ENCODE measurements at regions not wholly inside any gene's neighbourhood (a gene's known extent, or its start where the extent isn't known, plus 50 kb on each side); places are given as distances from the start of the nearest gene placed in this dataset.

- DNase-seq (no peak), ATAC-seq (ENCODE audit: poor library complexity) (no peak)
- no peaks in the 10 kb centered on the region for H3K36me3 ChIP-seq (ENCODE audit: insufficient read depth, low read length)
- H3K4me3 ChIP-seq (ENCODE audit: low read length): no peak overlapping the region
- CTCF ChIA-PET: no interaction called here
- no peaks in the 10 kb centered on the region for H3K4me1 ChIP-seq (ENCODE audit: insufficient read depth, low read length)
- H3K9me3 ChIP-seq (ENCODE audit: control insufficient read depth in 1 of 2, insufficient read depth in 1 of 2, low read length in 2 of 2): no peaks in the 10 kb centered on the region
- intact Hi-C loops (cut with DNase I, micrococcal nuclease): no loop called here
- TF ChIP-seq, protein P1, sequence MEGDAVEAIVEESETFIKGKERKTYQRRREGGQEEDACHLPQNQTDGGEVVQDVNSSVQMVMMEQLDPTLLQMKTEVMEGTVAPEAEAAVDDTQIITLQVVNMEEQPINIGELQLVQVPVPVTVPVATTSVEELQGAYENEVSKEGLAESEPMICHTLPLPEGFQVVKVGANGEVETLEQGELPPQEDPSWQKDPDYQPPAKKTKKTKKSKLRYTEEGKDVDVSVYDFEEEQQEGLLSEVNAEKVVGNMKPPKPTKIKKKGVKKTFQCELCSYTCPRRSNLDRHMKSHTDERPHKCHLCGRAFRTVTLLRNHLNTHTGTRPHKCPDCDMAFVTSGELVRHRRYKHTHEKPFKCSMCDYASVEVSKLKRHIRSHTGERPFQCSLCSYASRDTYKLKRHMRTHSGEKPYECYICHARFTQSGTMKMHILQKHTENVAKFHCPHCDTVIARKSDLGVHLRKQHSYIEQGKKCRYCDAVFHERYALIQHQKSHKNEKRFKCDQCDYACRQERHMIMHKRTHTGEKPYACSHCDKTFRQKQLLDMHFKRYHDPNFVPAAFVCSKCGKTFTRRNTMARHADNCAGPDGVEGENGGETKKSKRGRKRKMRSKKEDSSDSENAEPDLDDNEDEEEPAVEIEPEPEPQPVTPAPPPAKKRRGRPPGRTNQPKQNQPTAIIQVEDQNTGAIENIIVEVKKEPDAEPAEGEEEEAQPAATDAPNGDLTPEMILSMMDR (IDR thresholded peaks at IDR 0.05): no peak
- no peaks in the 10 kb centered on the region for H3K27me3 ChIP-seq (ENCODE audit: control insufficient read depth in 1 of 2, insufficient read depth in 2 of 2, low read length in 2 of 2)
- H3K27ac Mint-ChIP-seq: no peak overlapping the region
- no peak overlapping the region for H3K27ac ChIP-seq (ENCODE audit: low read depth in 1 of 2, low read length in 2 of 2)
- no peaks in the 10 kb centered on the region for H3K9me3 Mint-ChIP-seq
- POLR2A ChIA-PET: no interaction called here
- H3K36me3 Mint-ChIP-seq (ENCODE audit: low read depth): no peaks in the 10 kb centered on the region
- no peaks in the 10 kb centered on the region for H3K4me1 Mint-ChIP-seq (ENCODE audit: low read depth)
- H3K4me3 Mint-ChIP-seq: no peak overlapping the region
- no peaks in the 10 kb centered on the region for H3K27me3 Mint-ChIP-seq
Measured at GRCh38 chrX:15947648-15948317, 93.2 kb upstream of the AP1S2 start.

- ChIA-PET POLR2A (no interaction called here), CTCF (no interaction called here)
- H3K36me3 ChIP-seq (ENCODE audit: insufficient read depth, low read length): no peaks in the 10 kb centered on the region
- H3K27me3 ChIP-seq (ENCODE audit: control insufficient read depth in 1 of 2, insufficient read depth in 2 of 2, low read length in 2 of 2): no peaks in the 10 kb centered on the region
- DNase-seq: no peak
- TF ChIP-seq, protein P1 (IDR thresholded peaks at IDR 0.05): no peak
- H3K27ac Mint-ChIP-seq: no peak overlapping the region
- no peaks in the 10 kb centered on the region for H3K9me3 Mint-ChIP-seq
- H3K4me1 ChIP-seq (ENCODE audit: insufficient read depth, low read length): no peaks in the 10 kb centered on the region
- intact Hi-C loops (cut with DNase I, micrococcal nuclease): no loop called here
- no peaks in the 10 kb centered on the region for H3K4me1 Mint-ChIP-seq (ENCODE audit: low read depth)
- no peak overlapping the region for H3K4me3 ChIP-seq (ENCODE audit: low read length)
- no peak for ATAC-seq (ENCODE audit: poor library complexity)
- H3K27ac ChIP-seq (ENCODE audit: low read depth in 1 of 2, low read length in 2 of 2): no peak overlapping the region
- H3K27me3 Mint-ChIP-seq: no peaks in the 10 kb centered on the region
- no peaks in the 10 kb centered on the region for H3K36me3 Mint-ChIP-seq (ENCODE audit: low read depth)
- H3K4me3 Mint-ChIP-seq: no peak overlapping the region
- H3K9me3 ChIP-seq (ENCODE audit: control insufficient read depth in 1 of 2, insufficient read depth in 1 of 2, low read length in 2 of 2): no peaks in the 10 kb centered on the region
Measured at GRCh38 chrX:15946783-15947580, 92.4 kb upstream of the AP1S2 start.

- no peaks in the 10 kb centered on the region for H3K4me1 Mint-ChIP-seq (ENCODE audit: low read depth)
- H3K4me3 Mint-ChIP-seq: no peak overlapping the region
- DNase-seq (no peak), ATAC-seq (ENCODE audit: poor library complexity) (no peak)
- no peaks in the 10 kb centered on the region for H3K27me3 ChIP-seq (ENCODE audit: control insufficient read depth in 1 of 2, insufficient read depth in 2 of 2, low read length in 2 of 2)
- H3K36me3 ChIP-seq (ENCODE audit: insufficient read depth, low read length): no peaks in the 10 kb centered on the region
- TF ChIP-seq, protein P1 (IDR thresholded peaks at IDR 0.05): no peak
- CTCF ChIA-PET: no interaction called here
- H3K4me1 ChIP-seq (ENCODE audit: insufficient read depth, low read length): no peaks in the 10 kb centered on the region
- H3K9me3 ChIP-seq (ENCODE audit: control insufficient read depth in 1 of 2, insufficient read depth in 1 of 2, low read length in 2 of 2): no peaks in the 10 kb centered on the region
- no peaks in the 10 kb centered on the region for H3K9me3 Mint-ChIP-seq
- no peaks in the 10 kb centered on the region for H3K27me3 Mint-ChIP-seq
- intact Hi-C loops (cut with DNase I, micrococcal nuclease): no loop called here
- no peak overlapping the region for H3K27ac ChIP-seq (ENCODE audit: low read depth in 1 of 2, low read length in 2 of 2)
- no peak overlapping the region for H3K4me3 ChIP-seq (ENCODE audit: low read length)
- H3K36me3 Mint-ChIP-seq (ENCODE audit: low read depth): no peaks in the 10 kb centered on the region
- POLR2A ChIA-PET: no interaction called here
- H3K27ac Mint-ChIP-seq: no peak overlapping the region
Measured at GRCh38 chrX:15943391-15943790, 88.8 kb upstream of the AP1S2 start.
